Body of pancreas (tissue), 4 donors: ENCODE measurements at regions not wholly inside any gene's neighbourhood (a gene's known extent, or its start where the extent isn't known, plus 50 kb on each side); places are given as distances from the start of the nearest gene placed in this dataset.

Experiments
- ATAC-seq: fragments of 150-250 bp; one replicate; pipeline ENCODE4 v1.9.1; 2016
- DNase-seq, 4 donors: peaks; one replicate each; pipeline ENCODE4 v3.0.0-alpha.2; 2019
- H3K27ac ChIP-seq, 4 donors: fragments of 200-600 bp; sonication (generic); 1 replicate in 3 of 4; 2 replicates in 1 of 4; pipeline versions ENCODE4 v1.5.1 to v1.6.1; 2016 to 2019; ENCODE audit warnings: mild to moderate bottlenecking in 1 of 4, mixed read lengths in 1 of 4, moderate library complexity in 1 of 4
- H3K27me3 ChIP-seq, 2 donors: fragments of 200-600 bp; sonication (generic); one replicate each; pipeline ENCODE4 v1.6.0; 2016; ENCODE audit warnings: mild to moderate bottlenecking in 1 of 2
- H3K36me3 ChIP-seq, 2 donors: fragments of 200-600 bp; sonication (generic); replicated peaks in 1 of 2; 2 replicates each; pipeline ENCODE4 v1.5.1; 2016; ENCODE audit warnings: low read depth in 2 of 2; ENCODE audit not compliant: insufficient read depth in 1 of 2
- H3K4me1 ChIP-seq: fragments of 200-600 bp; sonication (generic); one replicate; pipeline ENCODE4 v1.6.0; 2016
- H3K4me3 ChIP-seq, 2 donors: fragments of 200-600 bp; sonication (generic); 1 replicate in 1 of 2; 2 replicates in 1 of 2; pipeline ENCODE4 v1.5.1; 2016 to 2019
- H3K9me3 ChIP-seq, 3 donors: fragments of 200-600 bp; sonication (generic); 1 replicate in 2 of 3; 2 replicates in 1 of 3; pipeline ENCODE4 v1.5.1; 2016
- CTCF ChIP-seq, 7 experiments: fragments of 450-650 bp in 4 of 7; fragments of 200-600 bp in 3 of 7; sonication (generic) in 3 of 7; IDR thresholded peaks; one replicate each; pipeline ENCODE4 v1.5.1; 2016 to 2019; ENCODE audit warnings: antibody characterized with exemption in 7 of 7
- POLR2A ChIP-seq, 3 donors: fragments of 450-650 bp; IDR thresholded peaks; one replicate each; pipeline ENCODE4 v1.6.1; 2016; ENCODE audit warnings: antibody characterized with exemption in 3 of 3, mild to moderate bottlenecking in 2 of 3
- WGBS, 2 donors: methylation state at CpG; one replicate each; pipeline ENCODE4 v1.1.5; 2017; 5-methylcytosine and 5-hydroxymethylcytosine counted together
- intact Hi-C: fragments of 100-400 bp; cut with DNase I; formaldehyde crosslinking; loops from one replicate; pipeline ENCODE4 v1.15.1; 2023

- 68 to 76% methylated on average over 12 of the region's 12 CpGs for WGBS, 2 donors
- ATAC-seq (no peak), DNase-seq (no peak)
- H3K9me3 ChIP-seq = no peaks in the 10 kb centered on the region
- H3K27me3 ChIP-seq = no peaks in the 10 kb centered on the region
- no peak overlapping the region for H3K4me3 ChIP-seq
- TF ChIP-seq POLR2A (IDR thresholded peaks at IDR 0.05) = no peak
- no peak for TF ChIP-seq CTCF (IDR thresholded peaks at IDR 0.05)
- H3K4me1 ChIP-seq = peaks cover 11% of the 10 kb centered on the region
- intact Hi-C loops = no loop called here
- H3K27ac ChIP-seq = no peak overlapping the region
- H3K36me3 ChIP-seq = no peaks in the 10 kb centered on the region
These were observed 245.7 kb upstream of the REG3G start for GRCh38 chr2:78779761-78780160.

DNA sequence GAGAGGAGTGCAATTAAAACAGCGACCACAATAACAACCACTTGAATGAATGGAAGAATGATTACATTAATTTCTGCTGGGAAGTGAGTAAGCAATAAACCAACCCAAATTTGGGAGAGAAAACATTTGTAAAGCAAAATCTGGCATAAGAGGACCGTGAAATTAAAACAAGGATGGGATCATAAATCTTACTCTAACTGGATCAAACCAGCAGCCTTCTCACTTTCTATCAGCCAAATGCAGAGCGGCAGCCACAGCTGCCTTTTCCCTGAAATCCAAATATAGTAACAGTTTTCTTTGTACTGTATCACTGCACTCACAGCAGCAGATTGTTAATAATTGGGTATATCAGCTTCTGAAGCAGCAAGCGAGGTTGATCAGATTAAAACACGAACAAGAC, 245.2 kb upstream of the REG3G start:
- TF ChIP-seq CTCF (IDR thresholded peaks at IDR 0.05) (no peak), POLR2A (IDR thresholded peaks at IDR 0.05) (no peak)
- Histone ChIP-seq H3K9me3 (no peaks in the 10 kb centered on the region), H3K36me3 (no peaks in the 10 kb centered on the region), H3K4me3 (no peak overlapping the region), H3K4me1 (peaks cover 11% of the 10 kb centered on the region), H3K27me3 (no peaks in the 10 kb centered on the region), H3K27ac (no peak overlapping the region)
- DNase-seq = peak in 1 of 4 donors; percentile 27
- intact Hi-C loops = no loop called here
- no peak for ATAC-seq
- 24 to 26% methylated on average over 5 of the region's 5 CpGs for WGBS, 2 donors

DNA sequence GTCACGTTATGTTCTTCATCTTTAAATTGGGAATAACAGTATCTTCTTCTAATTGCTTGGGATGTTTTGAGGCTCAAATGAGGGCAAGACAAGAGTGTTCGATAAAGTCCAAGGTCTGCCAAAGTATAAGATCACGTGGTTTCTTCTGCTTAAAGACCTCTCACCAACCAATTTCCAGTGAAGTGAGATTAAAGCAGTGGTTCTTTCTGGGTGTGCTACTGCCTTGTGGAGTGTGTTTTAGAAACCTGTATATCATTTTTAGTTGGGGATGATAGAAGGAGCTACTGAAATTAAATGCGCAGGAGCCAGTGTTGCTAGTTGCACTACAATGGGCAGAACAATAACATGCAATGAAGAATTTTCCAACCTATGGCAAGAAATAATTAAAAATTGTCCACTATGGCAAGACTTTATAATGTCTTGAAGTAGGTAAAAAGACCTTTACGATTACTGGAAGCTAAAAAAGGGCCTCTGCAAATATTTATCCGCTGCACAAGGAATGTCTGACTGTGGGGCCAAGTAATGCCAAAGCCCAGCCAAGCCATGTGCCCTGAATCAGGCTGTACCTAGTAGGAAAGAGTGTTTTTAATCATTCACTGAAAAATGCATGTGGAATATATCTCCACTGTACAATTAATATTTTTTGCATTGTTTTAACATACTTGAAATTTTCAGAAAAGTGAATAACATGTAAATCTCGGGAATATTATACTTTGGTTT, 244.5 kb upstream of the REG3G start:
- intact Hi-C loops = no loop called here
- Histone ChIP-seq H3K27me3 (no peaks in the 10 kb centered on the region), H3K4me1 (peaks cover 11% of the 10 kb centered on the region), H3K27ac (no peak overlapping the region), H3K4me3 (no peak overlapping the region), H3K36me3 (no peaks in the 10 kb centered on the region), H3K9me3 (no peaks in the 10 kb centered on the region)
- DNase-seq (peak in 1 of 4 donors; percentile 11), ATAC-seq (no peak)
- 48 to 49% methylated on average over 7 of the region's 7 CpGs for WGBS, 2 donors
- no peak for TF ChIP-seq POLR2A (IDR thresholded peaks at IDR 0.05)
- no peak for TF ChIP-seq CTCF (IDR thresholded peaks at IDR 0.05)

- intact Hi-C loops = no loop called here
- DNase-seq = no peak
- no peak for TF ChIP-seq CTCF (IDR thresholded peaks at IDR 0.05)
- TF ChIP-seq POLR2A (IDR thresholded peaks at IDR 0.05) = no peak
- Histone ChIP-seq H3K27ac (no peak overlapping the region), H3K36me3 (no peaks in the 10 kb centered on the region), H3K4me1 (peaks cover 11% of the 10 kb centered on the region), H3K9me3 (no peaks in the 10 kb centered on the region), H3K27me3 (no peaks in the 10 kb centered on the region), H3K4me3 (no peak overlapping the region)
- 91% methylated on average over 4 of the region's 4 CpGs for WGBS, 2 donors
- no peak for ATAC-seq
These were observed 243.3 kb upstream of the REG3G start for GRCh38 chr2:78782196-78782595.

DNA sequence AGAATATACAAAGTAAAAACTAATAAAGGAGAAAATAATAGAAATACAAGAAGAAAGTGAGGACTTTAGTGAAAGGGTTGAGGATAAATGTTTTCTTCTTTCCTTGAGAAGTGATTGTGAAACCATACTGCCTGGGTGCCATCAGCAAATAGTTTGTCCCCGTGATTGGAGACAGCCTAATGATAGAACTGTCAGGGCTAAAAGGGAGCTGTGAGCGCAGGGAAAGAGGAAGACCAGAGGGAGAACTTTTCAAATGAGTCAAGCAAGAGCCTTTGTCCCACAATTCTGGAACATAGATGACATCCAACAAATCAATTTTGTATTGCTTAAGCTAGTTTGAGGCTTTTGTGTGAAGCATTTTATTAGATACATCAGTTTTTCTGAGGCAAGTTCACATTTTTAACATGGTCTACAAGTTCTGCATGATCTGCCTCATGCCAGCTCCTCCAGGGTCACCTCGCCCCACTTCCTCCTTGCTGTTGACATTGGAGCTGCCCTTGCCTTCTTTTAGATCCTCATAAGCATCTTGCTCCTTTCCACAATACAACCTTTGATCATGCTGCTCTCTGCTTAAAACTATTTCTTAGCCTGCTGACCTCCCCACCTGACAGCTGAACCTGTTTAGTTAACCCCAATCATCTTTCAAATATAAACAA, 213.4 kb upstream of the REG3G start:
- 70 to 77% methylated on average over 3 of the region's 3 CpGs for WGBS, 2 donors
- DNase-seq (no peak), ATAC-seq (no peak)
- no peaks in the 10 kb centered on the region for H3K9me3 ChIP-seq
- no peaks in the 10 kb centered on the region for H3K4me1 ChIP-seq
- no peak overlapping the region for H3K27ac ChIP-seq
- no peaks in the 10 kb centered on the region for H3K27me3 ChIP-seq
- H3K36me3 ChIP-seq = no peaks in the 10 kb centered on the region
- intact Hi-C loops = no loop called here
- TF ChIP-seq POLR2A (IDR thresholded peaks at IDR 0.05) (no peak), CTCF (IDR thresholded peaks at IDR 0.05) (no peak)
- no peak overlapping the region for H3K4me3 ChIP-seq
